HG03432 (cell line): ENCODE measurements at regions not wholly inside any gene's neighbourhood (a gene's known extent, or its start where the extent isn't known, plus 50 kb on each side); places are given as distances from the start of the nearest gene placed in this dataset.
"Not testable (repeated sequence)": the region's sequence is repeated elsewhere in the genome, so short reads cannot be mapped to it uniquely, and the experiment has no call there.

Source experiments
- ATAC-seq: cut with Tn5 transposase; IDR thresholded peaks from one replicate; pipeline ENCODE4 v1.9.1; 2021; ENCODE audit warnings: mild to moderate bottlenecking, moderate library complexity; ENCODE audit not compliant: unreplicated experiment

GRCh38 chr7:22066522-22066921, 120.8 kb upstream of the CDCA7L start:
- ATAC-seq: no peak

DNA sequence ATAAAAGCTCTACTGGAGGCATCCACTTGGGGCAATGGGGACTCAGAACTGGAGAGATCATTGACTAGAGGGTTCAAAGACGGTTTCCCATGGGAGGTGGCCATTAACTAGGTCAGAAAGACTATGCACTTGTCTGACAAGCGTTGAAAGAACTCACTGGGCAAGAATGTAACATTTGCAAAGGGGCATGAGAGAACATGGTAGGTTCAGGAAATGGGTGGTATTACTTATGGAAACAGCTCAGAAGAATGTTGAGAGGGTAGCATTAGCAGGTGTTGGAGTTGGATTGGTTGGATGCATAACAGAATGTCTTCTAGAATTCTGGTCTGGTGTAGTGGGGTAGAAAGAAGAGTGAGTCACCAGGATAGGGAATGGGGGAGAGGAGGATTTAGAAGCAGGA, 119.1 kb upstream of the CDCA7L start:
- no peak for ATAC-seq

- ATAC-seq: no peak
Measured at GRCh38 chr7:22061775-22062174, 116.1 kb upstream of the CDCA7L start.

GRCh38 chr7:22060863-22061262, 115.2 kb upstream of the CDCA7L start:
- ATAC-seq: no peak

DNA sequence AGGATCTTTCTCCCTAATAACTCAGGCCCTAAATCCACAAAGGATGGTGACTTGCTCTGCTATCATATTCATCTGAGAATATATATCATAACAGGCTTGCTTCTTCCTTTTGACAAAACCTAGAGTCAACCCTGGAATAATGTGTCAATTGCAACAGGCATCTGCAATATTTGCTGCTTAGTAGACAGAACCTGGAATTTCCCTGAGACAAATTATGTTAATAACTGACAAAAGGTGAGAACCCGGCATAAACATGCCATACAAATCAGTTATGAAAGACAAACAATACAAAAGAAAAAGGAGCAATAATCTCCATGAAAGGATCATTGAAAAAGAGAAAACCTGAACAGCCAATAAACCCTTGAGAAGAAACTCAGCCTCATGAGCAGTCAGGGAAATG, 114.5 kb upstream of the CDCA7L start:
- ATAC-seq: no peak

- no peak for ATAC-seq
Measured at GRCh38 chr7:22055226-22055625, 109.5 kb upstream of the CDCA7L start.

DNA sequence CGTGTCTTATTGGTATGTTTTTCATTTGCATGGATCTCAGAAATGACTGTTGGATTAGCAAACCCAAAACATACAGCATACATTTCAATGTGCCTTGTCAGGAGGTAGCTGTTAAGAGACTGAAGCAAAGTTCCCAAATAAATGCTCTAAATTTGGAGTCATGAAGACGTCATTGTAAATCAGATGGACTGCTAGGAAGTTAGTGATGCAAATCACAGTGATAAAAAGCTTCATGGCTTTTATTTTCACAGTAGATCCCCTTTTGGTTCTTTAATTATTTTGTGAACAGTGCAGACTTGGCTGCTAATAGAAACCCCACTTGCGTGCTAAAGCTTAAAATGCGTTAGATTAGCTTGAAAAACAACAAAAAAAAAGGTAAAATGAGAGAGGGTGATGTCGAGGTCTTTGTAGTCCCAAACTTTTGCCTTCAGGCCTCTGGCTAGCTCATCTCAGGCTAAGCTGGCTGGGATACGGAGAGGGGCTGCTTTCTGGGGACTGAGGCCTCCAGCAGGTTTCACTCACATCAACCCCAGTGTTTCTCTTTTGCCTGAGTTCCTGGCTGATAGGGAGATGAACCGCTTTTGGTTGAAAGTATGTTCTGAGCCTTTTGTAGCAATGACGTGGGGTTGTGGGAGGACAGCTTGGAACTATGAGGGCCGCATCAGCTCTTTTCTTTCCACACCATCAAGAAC, 107.1 kb upstream of the CDCA7L start:
- no peak for ATAC-seq

DNA sequence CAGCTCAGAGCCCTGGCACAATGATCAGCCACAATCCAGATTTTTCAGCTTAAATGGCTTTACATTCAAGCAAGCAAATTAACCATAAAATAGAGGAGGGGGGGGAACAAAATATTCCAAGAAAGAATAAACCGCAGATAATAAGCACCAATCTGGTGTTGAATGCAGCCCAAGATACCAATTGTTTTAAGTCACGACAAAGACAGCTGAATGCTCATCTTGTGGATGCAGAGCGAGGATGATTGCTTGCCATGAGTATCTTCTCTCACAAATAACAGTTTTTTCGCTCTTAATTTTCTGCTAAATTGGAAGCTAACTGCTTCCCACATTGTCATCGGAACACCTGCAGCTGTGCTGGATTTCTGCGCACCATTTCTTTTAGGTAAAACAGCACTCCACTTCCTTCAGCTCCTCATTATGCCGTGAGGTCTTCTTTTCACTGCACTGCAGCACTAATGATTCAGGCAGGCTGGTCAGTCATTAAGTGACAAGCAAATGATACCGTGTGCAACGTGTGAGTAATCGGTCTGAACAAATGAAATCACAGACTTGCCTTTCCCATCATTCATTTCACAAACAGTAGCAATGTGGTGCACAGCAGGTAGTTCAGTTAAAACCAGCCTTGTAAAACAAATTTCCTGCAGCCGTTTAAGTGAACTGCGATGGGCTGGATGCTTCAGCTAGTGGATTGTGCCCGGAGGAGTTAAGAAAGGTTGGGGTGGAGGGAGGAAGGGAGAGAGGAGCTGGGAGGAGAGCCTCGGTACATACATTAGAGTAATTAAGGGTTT, 106.4 kb upstream of the CDCA7L start:
- no peak for ATAC-seq

DNA sequence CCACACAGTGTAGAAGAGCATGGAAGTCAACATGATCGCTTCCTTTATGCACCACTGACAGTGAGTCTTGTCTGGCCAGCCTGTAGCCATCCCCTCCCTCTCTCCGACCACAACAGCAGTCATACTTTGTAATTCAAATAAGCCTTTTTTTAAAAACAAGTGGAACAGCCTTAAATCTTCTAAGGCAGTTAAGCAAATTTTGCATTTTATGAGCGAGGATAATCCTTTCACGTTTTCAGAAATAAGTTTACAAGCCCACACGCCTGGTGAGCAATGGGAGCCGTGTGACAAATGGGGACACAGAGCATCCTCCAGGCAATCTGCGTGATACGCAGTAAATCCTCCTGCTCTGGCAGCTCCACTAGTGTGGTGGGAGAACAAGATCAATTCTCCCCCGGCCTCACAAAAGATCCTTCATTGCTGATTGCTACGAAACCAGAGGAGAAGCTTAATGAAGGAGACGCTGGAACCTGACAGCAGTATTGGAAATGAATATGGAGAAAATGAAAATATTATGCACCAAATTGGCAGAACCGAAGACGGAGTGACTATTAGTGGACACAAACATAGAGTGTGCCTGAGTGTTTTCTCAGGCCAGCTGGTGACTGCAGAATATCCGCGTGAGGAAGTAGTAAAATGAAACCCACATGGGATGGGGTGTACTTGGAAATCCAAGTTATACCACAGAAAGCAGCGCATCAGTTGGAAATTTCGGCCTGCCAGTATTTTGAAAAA, 104.2 kb upstream of the CDCA7L start:
- ATAC-seq: no peak

DNA sequence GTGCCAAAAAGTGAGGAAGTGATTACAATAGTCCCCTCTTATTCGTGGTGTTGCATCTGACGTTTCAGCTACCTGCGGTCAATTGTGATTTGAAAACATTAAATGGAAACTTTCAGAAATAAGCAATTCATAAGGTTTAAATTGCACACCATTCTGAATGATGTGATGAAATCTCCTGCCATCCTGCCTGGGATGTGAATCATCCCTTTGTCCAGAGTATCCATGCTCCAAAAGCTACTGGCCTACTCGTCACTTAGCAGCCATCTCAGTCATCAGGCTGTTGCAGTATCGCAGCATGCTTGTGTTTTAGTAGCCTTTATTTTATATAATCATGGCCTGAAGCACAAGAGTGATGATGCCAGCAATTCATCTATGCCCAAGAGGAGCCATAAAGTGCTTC, 97.7 kb upstream of the CDCA7L start:
- no peak for ATAC-seq

- ATAC-seq: no peak
Measured at GRCh38 chr7:22040923-22041595, 95.4 kb upstream of the CDCA7L start.

DNA sequence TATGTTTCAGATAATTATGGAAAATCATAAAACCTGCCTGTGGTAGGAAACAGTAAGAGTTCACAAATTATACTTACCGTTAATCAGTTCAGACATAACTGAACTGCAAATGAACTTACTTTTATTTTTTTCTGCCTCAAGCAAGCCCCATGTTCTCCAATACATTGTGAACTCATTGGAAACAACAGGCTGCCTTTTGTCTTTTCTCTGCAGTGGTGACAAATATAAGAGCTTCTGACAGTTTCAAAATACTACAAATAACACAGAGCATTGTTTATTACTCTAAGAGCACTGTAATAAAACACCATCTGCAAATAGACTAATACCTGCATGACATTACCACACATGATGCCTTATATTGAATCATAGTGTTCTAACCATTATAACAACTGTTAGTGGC, 94.0 kb upstream of the CDCA7L start:
- ATAC-seq: no peak

- not testable (repeated sequence) for ATAC-seq
Measured at GRCh38 chr7:22032356-22032755, 86.7 kb upstream of the CDCA7L start.

DNA sequence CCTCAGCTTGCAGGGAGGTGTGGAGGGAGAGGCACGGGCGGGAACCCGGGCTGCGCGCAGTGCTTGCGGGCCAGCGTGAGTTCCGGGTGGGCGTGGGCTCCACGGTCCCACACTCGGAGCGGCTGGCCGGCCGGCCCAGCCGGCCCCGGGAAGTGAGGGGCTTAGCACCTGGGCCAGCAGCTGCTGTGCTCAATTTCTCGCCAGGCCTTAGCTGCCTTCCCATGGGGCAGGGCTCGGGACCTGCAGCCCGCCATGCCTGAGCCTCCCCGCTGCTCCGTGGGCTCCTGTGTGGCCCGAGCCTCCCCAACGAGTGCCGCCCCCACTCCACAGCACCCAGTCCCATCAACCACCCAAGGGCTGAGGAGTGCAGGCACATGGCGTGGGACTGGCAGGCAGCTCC, 83.0 kb upstream of the CDCA7L start:
- not testable (repeated sequence) for ATAC-seq

DNA sequence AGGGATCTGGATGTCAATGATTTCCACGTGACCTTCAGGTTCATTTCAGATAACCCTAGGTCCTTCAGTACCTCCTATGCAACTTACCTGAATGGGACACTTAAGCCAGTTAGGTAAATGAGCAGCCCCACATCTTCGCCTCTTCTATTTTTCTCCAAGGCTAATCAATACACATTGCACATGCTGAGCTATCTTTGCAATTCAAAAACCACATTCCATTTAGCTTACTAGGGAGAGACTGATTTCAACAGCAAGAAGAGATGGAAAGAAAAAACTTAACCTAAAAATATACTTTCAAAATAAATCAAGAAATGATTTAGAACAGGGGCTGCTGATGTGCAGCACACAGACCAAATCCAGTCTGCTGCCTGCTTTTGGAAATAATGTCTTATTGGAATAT, 81.8 kb upstream of the CDCA7L start:
- ATAC-seq: no peak

GRCh38 chr7:22025983-22026382, 80.3 kb upstream of the CDCA7L start:
- no peak for ATAC-seq

DNA sequence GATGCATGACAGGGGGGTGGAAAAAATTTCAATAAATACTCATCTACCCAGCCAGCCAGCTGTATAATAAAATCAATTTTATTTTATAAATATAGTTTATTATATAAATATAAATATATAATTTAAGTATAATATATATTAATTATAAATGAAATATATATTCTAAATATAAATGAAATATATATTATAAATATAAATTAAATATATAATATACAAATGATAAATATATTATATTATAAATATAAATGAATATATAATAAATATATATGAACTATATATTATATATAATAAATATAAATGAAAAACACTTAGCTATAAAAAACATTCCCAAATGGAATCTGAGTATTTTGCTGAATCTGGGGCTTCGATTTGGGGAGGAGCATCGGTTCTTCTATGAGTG, 79.4 kb upstream of the CDCA7L start:
- no peak for ATAC-seq

GRCh38 chr7:22019931-22020330, 74.2 kb upstream of the CDCA7L start:
- no peak for ATAC-seq

- ATAC-seq: no peak
Measured at GRCh38 chr7:22016507-22016906, 70.8 kb upstream of the CDCA7L start.

GRCh38 chr7:22013711-22014110, 68.0 kb upstream of the CDCA7L start:
- ATAC-seq: no peak

DNA sequence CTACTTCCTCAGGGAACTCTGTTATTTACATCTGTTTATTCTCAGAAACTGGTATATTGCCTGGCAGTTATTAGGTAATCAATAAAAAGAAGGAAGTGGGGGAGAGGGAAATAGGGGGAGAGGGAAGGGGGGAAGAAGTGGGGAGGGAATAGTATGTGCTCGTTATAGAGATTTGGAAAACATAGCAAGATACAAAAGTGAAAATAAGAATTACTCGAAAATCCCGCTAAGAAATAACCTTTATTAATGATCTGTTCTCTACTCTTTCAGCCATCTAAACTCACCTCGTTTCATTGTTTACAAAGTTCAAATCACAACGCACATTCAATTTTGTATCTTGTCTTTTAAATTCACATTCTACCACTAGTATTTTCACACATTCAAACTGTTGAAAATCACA, 63.0 kb upstream of the CDCA7L start:
- no peak for ATAC-seq
